ENCODE measurements at regions not wholly inside any gene's neighbourhood (a gene's known extent, or its start where the extent isn't known, plus 50 kb on each side); places are given as distances from the start of the nearest gene placed in this dataset.
"Not testable (repeated sequence)": the region's sequence is repeated elsewhere in the genome, so short reads cannot be mapped to it uniquely, and the experiment has no call there.

GRCh38 chr10:131557956-131558355 lies 246.4 kb upstream of the TCERG1L start:
- DNase-seq (ENCODE audit: low read depth in 2 of 2, low spot score in 1 of 2), result not testable (repeated sequence)

DNA sequence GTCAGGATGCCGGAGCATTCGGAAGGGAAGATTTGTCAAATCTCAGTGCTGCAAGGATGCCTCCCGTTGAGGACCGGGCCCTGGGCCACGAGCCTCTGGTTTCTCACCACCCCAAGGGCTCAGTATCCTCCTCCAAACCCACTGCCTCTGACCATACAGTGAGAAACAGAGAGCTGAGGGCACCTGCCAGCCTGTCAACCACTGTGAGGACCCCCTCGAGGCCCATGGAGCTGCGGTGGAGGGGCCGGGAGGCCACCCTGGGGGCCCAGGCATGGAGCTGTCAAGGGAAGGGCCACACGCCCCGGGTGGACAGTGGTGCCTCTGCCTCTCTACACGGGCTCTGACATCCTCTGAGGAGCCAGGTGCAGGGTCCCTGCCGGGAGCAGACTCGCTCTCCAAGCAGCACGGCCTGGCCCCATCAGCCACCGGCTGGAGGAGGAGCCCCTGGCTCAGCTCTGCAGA lies 248.0 kb upstream of the TCERG1L start:
- no peak for DNase-seq (ENCODE audit: low read depth in 2 of 2, low spot score in 1 of 2)

DNA sequence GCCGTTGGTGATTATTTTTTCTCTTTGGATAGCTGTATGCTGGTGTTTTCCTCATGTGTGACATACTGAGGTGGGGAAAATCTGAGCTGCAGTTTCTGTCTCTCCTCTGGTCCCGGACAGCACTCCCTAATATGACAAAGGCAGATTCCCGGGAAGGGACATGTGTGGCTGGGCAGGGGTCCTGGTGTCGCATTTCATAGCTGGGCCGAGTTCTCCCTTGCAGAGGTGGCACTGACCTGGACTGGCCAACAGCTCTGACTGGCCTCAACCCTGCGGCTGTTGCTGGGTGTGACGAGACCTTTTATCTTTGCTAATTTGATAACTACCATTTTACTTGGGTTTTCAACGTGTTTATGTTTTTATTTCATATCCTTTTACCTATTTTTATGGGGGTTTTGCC lies 248.6 kb upstream of the TCERG1L start:
- DNase-seq (ENCODE audit: low read depth in 2 of 2, low spot score in 1 of 2), result no peak

GRCh38 chr10:131560706-131561355 lies 249.3 kb upstream of the TCERG1L start:
- DNase-seq (ENCODE audit: low read depth in 2 of 2, low spot score in 1 of 2), result no peak

- no peak for DNase-seq (ENCODE audit: low read depth in 2 of 2, low spot score in 1 of 2)
Observed at GRCh38 chr10:131561897-131562296, 250.4 kb upstream of the TCERG1L start.

DNA sequence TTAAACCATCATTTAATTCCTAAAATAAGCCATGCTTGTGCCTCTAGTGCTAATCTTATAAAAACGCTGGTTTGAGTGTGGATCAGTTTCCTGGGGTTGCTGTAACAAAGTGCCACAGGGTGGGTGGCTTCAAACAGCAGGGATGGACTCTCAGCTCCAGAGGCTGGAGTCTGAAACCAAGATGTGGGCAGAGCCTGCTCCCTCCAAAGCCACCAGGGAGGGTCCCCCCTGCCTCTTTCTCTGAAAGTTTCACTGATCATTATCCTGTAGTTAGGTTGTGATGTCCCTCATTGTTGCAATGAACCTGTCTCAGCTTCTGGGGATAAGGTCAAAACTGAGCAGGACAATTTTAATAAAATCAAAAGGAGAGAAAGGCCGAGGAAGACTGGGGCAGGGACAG lies 251.9 kb upstream of the TCERG1L start:
- no peak for DNase-seq (ENCODE audit: low read depth in 2 of 2, low spot score in 1 of 2)

DNA sequence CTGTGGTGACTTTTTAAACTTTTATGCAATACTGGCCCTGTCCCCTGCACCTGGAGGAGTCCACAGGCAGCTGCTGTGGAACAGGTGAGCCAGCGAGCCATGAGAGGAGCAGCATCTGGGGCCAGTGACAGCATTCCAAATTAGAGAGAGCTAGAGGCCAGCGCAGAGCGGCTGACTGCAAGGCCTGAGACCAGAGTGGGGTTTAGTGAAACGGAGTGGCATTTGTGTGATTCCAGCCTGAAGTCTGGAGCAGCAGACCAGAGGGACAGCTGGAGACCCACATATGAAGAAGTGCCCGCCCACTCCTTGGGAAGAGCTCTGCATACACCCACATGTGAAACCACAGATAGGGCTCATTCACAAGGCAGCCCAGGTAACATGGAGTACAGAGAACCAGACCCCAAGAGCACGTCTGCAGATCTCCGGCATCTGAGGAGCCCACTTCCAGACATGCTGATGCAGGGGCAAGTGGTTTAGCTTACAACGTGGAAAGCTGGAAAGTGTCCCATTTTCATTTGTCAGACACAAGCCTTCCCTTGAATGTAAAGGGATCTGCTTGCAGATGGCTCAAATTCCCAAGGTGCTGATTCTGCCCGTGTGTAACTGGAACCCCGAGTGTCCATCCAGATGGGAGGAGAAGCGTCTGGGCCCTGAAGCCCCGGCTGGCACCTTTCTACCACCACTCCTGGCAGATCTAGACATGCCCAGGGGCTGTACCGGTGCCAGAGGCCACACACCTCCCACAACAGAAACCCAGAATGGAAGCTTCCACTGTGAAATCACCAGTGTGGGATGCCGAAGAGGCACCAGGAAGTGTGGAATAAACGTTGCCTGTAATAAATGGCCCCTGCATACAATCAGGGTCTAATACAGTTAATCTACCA lies 256.0 kb upstream of the TCERG1L start:
- no peak for DNase-seq (ENCODE audit: low read depth in 2 of 2, low spot score in 1 of 2)

DNA sequence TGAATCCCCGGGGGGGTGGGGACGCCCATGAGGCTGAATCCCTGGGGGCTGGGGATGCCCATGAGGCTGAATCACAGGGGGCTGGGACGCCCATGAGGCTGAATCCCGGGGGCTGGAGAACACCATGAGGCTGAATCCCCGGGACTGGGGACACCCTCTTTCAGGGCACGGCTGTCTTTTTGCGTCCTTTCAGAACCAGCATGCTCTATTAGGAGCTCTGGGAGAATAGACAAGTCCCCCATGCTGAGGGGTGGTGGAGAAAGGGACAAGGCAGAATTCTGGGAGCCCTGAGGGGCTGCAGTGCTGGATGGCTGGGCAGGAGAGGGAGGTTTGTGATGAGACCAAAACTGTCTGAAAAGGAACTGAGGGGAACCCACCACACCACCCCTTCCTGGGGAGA lies 257.3 kb upstream of the TCERG1L start:
- DNase-seq (ENCODE audit: low read depth in 2 of 2, low spot score in 1 of 2), result no peak

- no peak for DNase-seq (ENCODE audit: low read depth in 2 of 2, low spot score in 1 of 2)
Observed at GRCh38 chr10:131569851-131570715, 258.6 kb upstream of the TCERG1L start.

GRCh38 chr10:131570716-131571307 lies 259.3 kb upstream of the TCERG1L start:
- DNase-seq (ENCODE audit: low read depth in 2 of 2, low spot score in 1 of 2), result no peak

GRCh38 chr10:131571346-131571745 lies 259.8 kb upstream of the TCERG1L start:
- no peak for DNase-seq (ENCODE audit: low read depth in 2 of 2, low spot score in 1 of 2)

- no peak for DNase-seq (ENCODE audit: low read depth in 2 of 2, low spot score in 1 of 2)
Observed at GRCh38 chr10:131571865-131572264, 260.3 kb upstream of the TCERG1L start.

DNA sequence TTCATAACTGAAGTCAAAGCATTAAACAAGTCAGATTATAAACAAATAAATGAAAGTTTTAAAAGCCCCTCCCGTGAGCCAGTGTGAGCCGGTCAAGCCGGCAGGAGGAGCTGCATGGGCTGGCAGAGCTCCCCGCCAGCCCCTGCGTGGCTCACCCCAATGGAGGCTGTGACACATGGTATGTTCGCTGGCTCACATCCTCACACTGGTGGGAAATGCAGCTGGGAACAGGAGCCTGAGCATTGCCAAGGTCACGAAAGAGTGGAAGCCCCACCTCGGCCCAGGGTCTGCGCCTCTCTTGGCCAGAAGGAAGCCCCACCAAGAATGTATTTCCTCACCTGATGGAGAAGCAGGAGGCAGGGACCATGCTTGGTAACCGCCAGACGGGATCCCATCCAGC lies 261.7 kb upstream of the TCERG1L start:
- no peak for DNase-seq (ENCODE audit: low read depth in 2 of 2, low spot score in 1 of 2)

DNA sequence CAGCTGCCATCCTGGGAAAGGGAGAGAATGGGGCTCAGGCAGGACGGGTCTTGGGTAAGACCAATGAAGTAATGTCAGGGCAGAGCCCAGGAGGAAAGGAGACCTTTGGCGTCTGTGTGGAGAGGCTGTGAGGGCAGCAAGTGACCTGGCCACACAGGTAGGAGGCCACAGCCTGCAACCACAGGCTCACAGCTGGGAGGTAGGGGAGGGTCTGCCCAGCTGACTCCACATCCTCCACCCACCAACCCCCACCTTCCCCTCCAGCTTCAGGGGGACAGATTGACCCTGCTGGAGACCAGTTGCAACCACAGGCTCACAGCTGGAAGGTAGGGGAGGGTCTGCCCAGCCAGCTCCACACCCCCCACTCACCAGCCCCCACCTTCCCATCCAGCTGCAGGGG lies 262.2 kb upstream of the TCERG1L start:
- no peak for DNase-seq (ENCODE audit: low read depth in 2 of 2, low spot score in 1 of 2)

DNA sequence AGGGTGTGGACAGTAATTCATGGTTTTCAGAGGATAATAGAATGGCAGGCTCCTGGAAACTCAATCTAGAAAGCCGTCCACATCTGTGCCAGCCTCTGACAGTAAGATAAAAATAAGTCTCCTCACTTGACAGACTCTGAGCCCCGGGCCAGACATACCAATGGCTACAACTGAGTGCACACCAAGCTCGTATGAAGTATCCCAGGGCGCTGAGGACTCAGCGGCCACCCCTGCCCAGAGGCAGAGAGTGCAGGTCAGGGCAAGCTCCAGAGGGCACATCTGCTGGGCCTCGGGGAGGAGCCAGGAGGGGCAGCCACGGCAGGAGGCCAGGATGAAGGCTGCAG lies 262.8 kb upstream of the TCERG1L start:
- DNase-seq (ENCODE audit: low read depth in 2 of 2, low spot score in 1 of 2), result no peak

DNA sequence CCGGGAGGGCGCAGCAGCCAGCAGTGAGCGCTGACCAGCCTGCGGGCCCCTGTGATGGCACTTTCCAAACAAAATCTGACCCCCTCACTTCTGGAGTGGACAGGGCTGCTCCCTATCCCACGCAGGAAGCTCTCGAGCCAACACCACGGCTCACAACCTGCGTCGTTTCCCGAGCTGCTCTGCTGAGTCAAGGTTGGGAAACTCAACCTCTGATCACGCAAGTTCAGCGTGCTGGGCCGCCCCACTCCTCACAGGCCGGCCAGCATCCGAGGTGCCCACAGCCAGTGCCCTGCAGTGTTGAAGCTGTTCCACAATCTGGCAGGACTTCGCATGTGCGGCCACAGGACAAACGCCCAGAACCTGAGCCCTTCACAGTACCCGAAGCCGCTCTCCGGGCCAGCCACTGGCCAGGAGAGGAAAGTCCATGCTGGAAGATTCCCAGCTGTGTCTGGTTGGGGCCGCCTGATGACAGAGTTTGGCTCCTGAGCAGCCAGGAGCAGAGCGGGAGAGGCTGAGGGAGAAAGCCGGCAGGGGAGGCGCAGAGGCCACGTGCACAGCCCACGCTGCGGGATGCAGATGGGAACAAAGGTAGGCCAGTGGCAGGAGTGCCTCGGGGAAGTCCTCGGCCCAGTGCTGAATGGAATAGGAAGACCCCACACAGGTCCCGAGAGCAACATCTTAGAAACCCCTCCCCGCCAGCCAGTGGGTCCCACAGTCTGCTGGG lies 263.3 kb upstream of the TCERG1L start:
- DNase-seq (ENCODE audit: low read depth in 2 of 2, low spot score in 1 of 2), result no peak

- no peak for DNase-seq (ENCODE audit: low read depth in 2 of 2, low spot score in 1 of 2)
Observed at GRCh38 chr10:131575877-131576276, 264.4 kb upstream of the TCERG1L start.

- DNase-seq (ENCODE audit: low read depth in 2 of 2, low spot score in 1 of 2), result no peak
Observed at GRCh38 chr10:131576341-131577177, 265.0 kb upstream of the TCERG1L start.

- DNase-seq (ENCODE audit: low read depth in 2 of 2, low spot score in 1 of 2), result no peak
Observed at GRCh38 chr10:131577178-131577555, 265.6 kb upstream of the TCERG1L start.
